IMR-90 (cell line): ENCODE measurements at regions not wholly inside any gene's neighbourhood (a gene's known extent, or its start where the extent isn't known, plus 50 kb on each side); places are given as distances from the start of the nearest gene placed in this dataset.

ENCODE experiments used
- ATAC-seq: fragments of 200-7000 bp; cut with Tn5 transposase; 2 replicates; pipeline ENCODE4 v1.9.1; 2020; ENCODE audit warnings: low read depth, mild to moderate bottlenecking, moderate library complexity
- BruUV-seq: library from RNA; stranded (reverse); fragments of 400-500 nt; replicated peaks from 2 replicates; lab custom pipeline; 2021; lab: Mats Ljungman, UMichigan
- CTCF ChIA-PET: fragments of 300-600 bp; formaldehyde crosslinking; extraction: SDS; loops from one replicate; lab custom pipeline; 2021; ENCODE audit warnings: antibody characterized with exemption; lab: Yijun Ruan, JAX
- POLR2A ChIA-PET: fragments of 300-600 bp; sonication (Branson Sonifier 250); formaldehyde crosslinking; loops from one replicate; lab custom pipeline; 2022; ENCODE audit warnings: antibody characterized with exemption; ENCODE audit not compliant: unreplicated experiment; lab: Charles Lee
- DNase-seq: peaks from one replicate; pipeline ENCODE4 v3.0.0; 2013
- H2AFZ ChIP-seq: replicated peaks from 2 replicates; pipeline ENCODE3; 2013; ENCODE audit warnings: low read length, mild to moderate bottlenecking; ENCODE audit not compliant: poor library complexity
- H2AK5ac ChIP-seq: 2 replicates; pipeline ENCODE4 v1.6.1; 2013; ENCODE audit warnings: low read depth, low read length, inconsistent platforms
- H2AK9ac ChIP-seq: replicated peaks from 2 replicates; pipeline ENCODE3; 2013; ENCODE audit warnings: mild to moderate bottlenecking, low read depth, low read length, moderate library complexity; ENCODE audit not compliant: poor library complexity
- H2BK120ac ChIP-seq: 2 replicates; pipeline ENCODE4 v1.6.1; 2013; ENCODE audit warnings: low read depth, low read length, inconsistent platforms
- H2BK15ac ChIP-seq: 3 replicates; pipeline ENCODE4 v1.6.1; 2013; ENCODE audit warnings: low read depth, low read length, inconsistent platforms
- H2BK20ac ChIP-seq: 2 replicates; pipeline ENCODE4 v1.6.1; 2013; ENCODE audit warnings: low read depth, mild to moderate bottlenecking, inconsistent platforms, low read length, moderate library complexity
- H2BK5ac ChIP-seq: 2 replicates; pipeline ENCODE4 v1.6.1; 2013; ENCODE audit warnings: mild to moderate bottlenecking, low read depth, low read length, inconsistent platforms; ENCODE audit not compliant: poor library complexity, severe bottlenecking
- H3K14ac ChIP-seq: replicated peaks from 2 replicates; pipeline ENCODE4 v1.6.1; 2013; ENCODE audit warnings: low read depth, low read length, inconsistent platforms
- H3K18ac ChIP-seq: 2 replicates; pipeline ENCODE4 v1.6.1; 2013; ENCODE audit warnings: low read depth, low read length, control low read depth
- H3K23ac ChIP-seq: 2 replicates; pipeline ENCODE4 v1.6.1; 2013; ENCODE audit warnings: low read depth, low read length, inconsistent platforms
- H3K27ac ChIP-seq: 2 replicates; pipeline ENCODE4 v1.5.1; 2013; ENCODE audit warnings: mild to moderate bottlenecking, control low read depth, low read length; ENCODE audit not compliant: insufficient read depth
- H3K27me3 ChIP-seq: 2 replicates; pipeline ENCODE4 v1.6.1; 2013; ENCODE audit warnings: low read length; ENCODE audit not compliant: control insufficient read depth, insufficient read depth
- H3K36me3 ChIP-seq: 2 replicates; pipeline ENCODE4 v1.6.1; 2013; ENCODE audit warnings: low read length, mixed read lengths; ENCODE audit not compliant: control insufficient read depth, insufficient read depth
- H3K4ac ChIP-seq: 2 replicates; pipeline ENCODE4 v1.6.1; 2013; ENCODE audit warnings: low read depth, low read length, inconsistent platforms
- H3K4me1 ChIP-seq: 2 replicates; pipeline ENCODE4 v1.6.1; 2013; ENCODE audit warnings: low read length, mixed read lengths; ENCODE audit not compliant: control insufficient read depth, insufficient read depth
- H3K4me2 ChIP-seq: 2 replicates; pipeline ENCODE4 v1.6.1; 2013; ENCODE audit warnings: low read depth, mild to moderate bottlenecking, control low read depth, low read length, moderate library complexity
- H3K4me3 ChIP-seq: 2 replicates; pipeline ENCODE4 v1.5.1; 2013; ENCODE audit warnings: low read depth, mild to moderate bottlenecking, control low read depth, low read length, moderate library complexity; ENCODE audit not compliant: insufficient read depth
- H3K56ac ChIP-seq: 2 replicates; pipeline ENCODE4 v1.6.1; 2013; ENCODE audit warnings: low read length, inconsistent platforms; ENCODE audit not compliant: insufficient read depth; ENCODE audit errors: extremely low read depth
- H3K79me1 ChIP-seq, 2 experiments: 2 replicates each; pipeline ENCODE4 v1.6.1; 2013; ENCODE audit warnings: low read length in 2 of 2, inconsistent platforms in 1 of 2, low read depth in 1 of 2
- H3K9ac ChIP-seq: 2 replicates; pipeline ENCODE4 v1.6.1; 2013; ENCODE audit warnings: low read depth, low read length, control low read depth
- H3K9me1 ChIP-seq: 2 replicates; pipeline ENCODE4 v1.6.1; 2013; ENCODE audit warnings: low read length, inconsistent platforms; ENCODE audit not compliant: insufficient read depth
- H3K9me3 ChIP-seq: 2 replicates; pipeline ENCODE4 v1.6.1; 2013; ENCODE audit warnings: low read length; ENCODE audit not compliant: control insufficient read depth, insufficient read depth
- H4K20me1 ChIP-seq: 2 replicates; pipeline ENCODE4 v1.6.1; 2013; ENCODE audit warnings: low read length, inconsistent platforms; ENCODE audit not compliant: insufficient read depth
- H4K5ac ChIP-seq: 2 replicates; pipeline ENCODE4 v1.6.1; 2013; ENCODE audit warnings: mild to moderate bottlenecking, low read depth, low read length, control low read depth
- H4K8ac ChIP-seq, 2 experiments: 2 replicates each; pipeline ENCODE4 v1.6.1; 2013; ENCODE audit warnings: low read depth in 2 of 2, low read length in 2 of 2, control low read depth in 1 of 2, inconsistent platforms in 1 of 2
- H4K91ac ChIP-seq: 2 replicates; pipeline ENCODE4 v1.6.1; 2013; ENCODE audit warnings: low read depth, low read length, inconsistent platforms; ENCODE audit not compliant: insufficient read depth
- CEBPB ChIP-seq: IDR thresholded peaks from 2 replicates; pipeline ENCODE4 v1.6.1; 2012; ENCODE audit warnings: low read depth, low read length, improper control_type of control experiment
- CHD1 ChIP-seq: IDR thresholded peaks from 2 replicates; pipeline ENCODE4 v1.6.1; 2012; ENCODE audit warnings: low read depth, low read length, improper control_type of control experiment
- FOS ChIP-seq: fragments of 150-350 bp; IDR thresholded peaks from 2 replicates; pipeline ENCODE4 v1.6.1; 2016; ENCODE audit warnings: low read depth, low read length
- MAZ ChIP-seq: IDR thresholded peaks from 2 replicates; pipeline ENCODE4 v1.6.1; 2012; ENCODE audit warnings: low read depth, mild to moderate bottlenecking, low read length, improper control_type of control experiment, moderate library complexity, borderline replicate concordance
- MXI1 ChIP-seq: IDR thresholded peaks from 2 replicates; pipeline ENCODE4 v1.6.1; 2012; ENCODE audit warnings: low read depth, mild to moderate bottlenecking, low read length, moderate library complexity, borderline replicate concordance
- NFE2L2 ChIP-seq: fragments of 150-350 bp; IDR thresholded peaks from 2 replicates; pipeline ENCODE4 v1.6.1; 2016; ENCODE audit warnings: low read depth, mild to moderate bottlenecking, low read length
- POLR2A ChIP-seq: IDR thresholded peaks from 2 replicates; pipeline ENCODE4 v1.6.1; 2012; ENCODE audit warnings: mild to moderate bottlenecking, low read depth, low read length
- RCOR1 ChIP-seq: IDR thresholded peaks from 2 replicates; pipeline ENCODE4 v1.6.1; 2012; ENCODE audit warnings: mild to moderate bottlenecking, low read length, improper control_type of control experiment; ENCODE audit not compliant: insufficient replicate concordance
- RFX5 ChIP-seq: IDR thresholded peaks from 2 replicates; pipeline ENCODE4 v1.8.0; 2012; ENCODE audit warnings: low read depth, mild to moderate bottlenecking, low read length, moderate library complexity
- SMC3 ChIP-seq: fragments of 150-350 bp; IDR thresholded peaks from 2 replicates; pipeline ENCODE4 v1.6.1; 2016; ENCODE audit warnings: low read depth, mild to moderate bottlenecking, antibody characterized with exemption, low read length, moderate library complexity
- dilution Hi-C: fragments of 300-500 bp; cut with HindIII; formaldehyde crosslinking; loops from one replicate; pipeline ENCODE4 v1.14.3; 2018; ENCODE audit warnings: low sequenced_read_pairs; ENCODE audit not compliant: unreplicated experiment
- in situ Hi-C: fragments of 300-500 bp; cut with MboI; formaldehyde crosslinking; loops from 3 replicates; pipeline ENCODE4 v1.14.3; 2019; ENCODE audit warnings: low sequenced_read_pairs, inconsistent platforms, mixed read lengths
- intact Hi-C: fragments of 100-400 bp; cut with micrococcal nuclease; formaldehyde crosslinking; loops from 2 replicates; pipeline ENCODE4 v1.10.0; 2022
- TF ChIP-seq, protein P1 (sequence below): fragments of 150-350 bp; IDR thresholded peaks from 2 replicates; pipeline ENCODE4 v1.6.1; 2017; ENCODE audit warnings: mild to moderate bottlenecking, antibody characterized with exemption, low read length, low read depth

DNA sequence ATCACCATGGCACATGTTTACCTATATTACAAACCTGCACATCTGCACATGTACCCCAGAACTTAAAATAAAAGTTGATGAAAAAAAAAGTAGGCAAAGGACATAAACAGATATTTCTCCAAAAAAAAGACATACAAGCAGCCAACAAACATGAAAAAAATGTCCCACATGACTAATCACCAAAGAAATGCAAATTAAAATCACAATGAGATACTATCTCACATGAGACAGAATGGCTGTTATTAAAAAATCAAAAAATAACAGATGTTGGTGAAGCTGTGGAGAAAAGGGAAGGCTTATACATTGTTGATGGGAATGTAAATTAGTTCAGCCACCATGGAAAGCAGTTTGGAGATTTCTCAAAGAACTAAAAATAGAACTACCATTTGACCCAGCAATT lies 68.0 kb upstream of the FAR2 start:
- ATAC-seq, result no peak
- POLR2A ChIA-PET, result no interaction called here
- in situ Hi-C loops, result loop anchor here (25.0 kb wide), 1 partner anchor 1756 kb away; no protein-coding TSS in a partner anchor

More for the DNA sequence above, 68.0 kb upstream of the FAR2 start:
- H4K91ac ChIP-seq, result no peak overlapping the region
- H4K20me1 ChIP-seq, result no peaks in the 10 kb centered on the region
- no peak overlapping the region for H2BK20ac ChIP-seq
- H3K23ac ChIP-seq, result no peak overlapping the region
- no peak overlapping the region for H3K4me3 ChIP-seq
- H3K18ac ChIP-seq, result no peak overlapping the region
- H3K9me1 ChIP-seq, result no peaks in the 10 kb centered on the region
- no peak overlapping the region for H2AK9ac ChIP-seq
- H2AK5ac ChIP-seq, result no peak overlapping the region
- no peak overlapping the region for H3K4me2 ChIP-seq
- dilution Hi-C loops (no loop called here), intact Hi-C loops (no loop called here)
- no peaks in the 10 kb centered on the region for H3K9me3 ChIP-seq
- no peak overlapping the region for H4K5ac ChIP-seq
- DNase-seq, result no peak
- no peaks in the 10 kb centered on the region for H3K79me1 ChIP-seq
- no peaks in the 10 kb centered on the region for H3K36me3 ChIP-seq
- H3K4me1 ChIP-seq, result 0 out of 2 replicates have a peak, but pooled peaks cover 5% of the 10 kb centered on the region
- no peak overlapping the region for H3K14ac ChIP-seq
- H3K27ac ChIP-seq, result no peak overlapping the region
- TF ChIP-seq RCOR1, result no peak
- no peak for TF ChIP-seq MXI1
- TF ChIP-seq MAZ, result no peak
- no peak for TF ChIP-seq SMC3
- TF ChIP-seq CEBPB, result no peak
- no peak for TF ChIP-seq RFX5
- no peak for TF ChIP-seq NFE2L2
- TF ChIP-seq POLR2A, result no peak
- no peak for TF ChIP-seq FOS
- TF ChIP-seq CHD1, result no peak
- TF ChIP-seq, protein P1, sequence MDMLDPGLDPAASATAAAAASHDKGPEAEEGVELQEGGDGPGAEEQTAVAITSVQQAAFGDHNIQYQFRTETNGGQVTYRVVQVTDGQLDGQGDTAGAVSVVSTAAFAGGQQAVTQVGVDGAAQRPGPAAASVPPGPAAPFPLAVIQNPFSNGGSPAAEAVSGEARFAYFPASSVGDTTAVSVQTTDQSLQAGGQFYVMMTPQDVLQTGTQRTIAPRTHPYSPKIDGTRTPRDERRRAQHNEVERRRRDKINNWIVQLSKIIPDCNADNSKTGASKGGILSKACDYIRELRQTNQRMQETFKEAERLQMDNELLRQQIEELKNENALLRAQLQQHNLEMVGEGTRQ, result no peak
- CTCF ChIA-PET, result interaction anchor here (0.7 to 1.4 kb wide), 2 partner anchors 20 to 236 kb away, joined by 3 to 4 read pairs; no protein-coding TSS in a partner anchor
- H3K4ac ChIP-seq, result no peak overlapping the region
- no peak overlapping the region for H3K9ac ChIP-seq
- H2BK15ac ChIP-seq, result no peak overlapping the region
- no TSS peak for BruUV-seq
- H2BK120ac ChIP-seq, result no peak overlapping the region
- H2AFZ ChIP-seq, result no peak overlapping the region
- H3K56ac ChIP-seq, result no peak overlapping the region
- H3K27me3 ChIP-seq, result no peaks in the 10 kb centered on the region; the same call in 1 of the 2 replicates
- no peak overlapping the region for H4K8ac ChIP-seq
- no peak overlapping the region for H2BK5ac ChIP-seq
